Lung (tissue), 11 donors: ENCODE measurements at regions not wholly inside any gene's neighbourhood (a gene's known extent, or its start where the extent isn't known, plus 50 kb on each side); places are given as distances from the start of the nearest gene placed in this dataset.

Experiments used
- ATAC-seq: fragments of 200-7000 bp; cut with Tn5 transposase; one replicate; pipeline ENCODE4 v1.9.1; 2020; ENCODE audit warnings: moderate number of reproducible peaks; ENCODE audit not compliant: insufficient read depth, low FRiP score
- DNase-seq, 3 donors: peaks; one replicate each; pipeline ENCODE4 v3.0.0-alpha.2; 2013 to 2017
- H3K27ac ChIP-seq, 2 donors: one replicate each; pipeline ENCODE4 v1.5.1; 2013; ENCODE audit warnings: mild to moderate bottlenecking in 2 of 2, moderate library complexity in 2 of 2, control low read depth in 1 of 2, inconsistent platforms in 1 of 2, low read depth in 1 of 2, low read length in 1 of 2
- H3K27me3 ChIP-seq, 3 donors: one replicate each; pipeline ENCODE4 v1.5.1; 2013; ENCODE audit warnings: low read length in 2 of 3; ENCODE audit not compliant: control insufficient read depth in 3 of 3, insufficient read depth in 3 of 3
- H3K36me3 ChIP-seq, 4 donors: one replicate each; pipeline ENCODE4 v1.5.1; 2013; ENCODE audit warnings: low read length in 4 of 4, mild to moderate bottlenecking in 1 of 4, moderate library complexity in 1 of 4; ENCODE audit not compliant: control insufficient read depth in 4 of 4, insufficient read depth in 4 of 4
- H3K4me1 ChIP-seq, 5 donors: one replicate each; pipeline ENCODE4 v1.5.1; 2013; ENCODE audit warnings: low read length in 5 of 5, mild to moderate bottlenecking in 2 of 5, moderate library complexity in 1 of 5; ENCODE audit not compliant: control insufficient read depth in 5 of 5, insufficient read depth in 5 of 5
- H3K4me3 ChIP-seq: one replicate; pipeline ENCODE4 v1.5.1; 2013; ENCODE audit warnings: mild to moderate bottlenecking, control low read depth, moderate library complexity
- H3K9ac ChIP-seq, 2 donors: one replicate each; pipeline ENCODE4 v1.5.1; 2013; ENCODE audit warnings: low read length in 2 of 2, control low read depth in 1 of 2; ENCODE audit not compliant: insufficient read depth in 1 of 2
- H3K9me3 ChIP-seq, 4 donors: one replicate each; pipeline ENCODE4 v1.5.1; 2013; ENCODE audit warnings: low read length in 3 of 4, mild to moderate bottlenecking in 1 of 4, moderate library complexity in 1 of 4; ENCODE audit not compliant: control insufficient read depth in 4 of 4, insufficient read depth in 3 of 4
- CTCF ChIP-seq: IDR thresholded peaks from 2 replicates; pipeline ENCODE4 v1.5.1; 2012; ENCODE audit warnings: mild to moderate bottlenecking; ENCODE audit errors: control extremely low read depth, extremely low read depth
- WGBS, 2 donors: extraction: QIAGEN DNeasy Blood & Tissue Kit; methylation state at CpG; one replicate each; pipeline ENCODE4 v1.1.7; 2013; 5-methylcytosine and 5-hydroxymethylcytosine counted together
- donor health status: control.
- donor health status: control.
- donor health status: Bipolar disorder and iron deficiency.
- donor health status: healthy.
- donor health status: DM: yes; HTN: yes; CAD: no.

GRCh38 chr5:28156981-28157380, 1118.6 kb upstream of the CDH9 start:
- H3K27me3 ChIP-seq = no peaks in the 10 kb centered on the region
- 83 to 90% methylated on average over 6 of the region's 6 CpGs for WGBS, 2 donors
- H3K4me1 ChIP-seq = no peaks in the 10 kb centered on the region
- no peak overlapping the region for H3K27ac ChIP-seq
- no peak overlapping the region for H3K4me3 ChIP-seq
- ATAC-seq (no peak), DNase-seq (no peak)
- H3K9ac ChIP-seq = no peak overlapping the region
- no peak for TF ChIP-seq CTCF
- peaks cover 0 to 2% (median 0%) of the 10 kb centered on the region in 4 donors for H3K9me3 ChIP-seq
- no peaks in the 10 kb centered on the region for H3K36me3 ChIP-seq

GRCh38 chr5:28143519-28143918, 1105.1 kb upstream of the CDH9 start:
- no peaks in the 10 kb centered on the region for H3K9me3 ChIP-seq
- no peaks in the 10 kb centered on the region for H3K27me3 ChIP-seq
- no peaks in the 10 kb centered on the region for H3K36me3 ChIP-seq
- H3K4me3 ChIP-seq = no peak overlapping the region
- H3K9ac ChIP-seq = no peak overlapping the region
- no peak for TF ChIP-seq CTCF
- no peak for DNase-seq
- 94 to 95% methylated on average over 1 of the region's 1 CpG for WGBS, 2 donors
- H3K27ac ChIP-seq = no peak overlapping the region
- ATAC-seq = no peak
- H3K4me1 ChIP-seq = no peaks in the 10 kb centered on the region

GRCh38 chr5:28132151-28132550, 1093.8 kb upstream of the CDH9 start:
- Histone ChIP-seq H3K36me3 (no peaks in the 10 kb centered on the region), H3K9ac (no peak overlapping the region), H3K4me1 (no peaks in the 10 kb centered on the region), H3K27me3 (no peaks in the 10 kb centered on the region), H3K27ac (no peak overlapping the region), H3K9me3 (peaks cover 0 to 4% (median 0%) of the 10 kb centered on the region in 4 donors), H3K4me3 (no peak overlapping the region)
- TF ChIP-seq CTCF = no peak
- 47 to 64% methylated on average over 1 of the region's 1 CpG for WGBS, 2 donors
- DNase-seq (no peak), ATAC-seq (no peak)

- Histone ChIP-seq H3K9ac (no peak overlapping the region), H3K36me3 (no peaks in the 10 kb centered on the region), H3K27ac (no peak overlapping the region), H3K9me3 (peaks cover 0 to 6% (median 0%) of the 10 kb centered on the region in 4 donors), H3K4me1 (no peaks in the 10 kb centered on the region), H3K27me3 (no peaks in the 10 kb centered on the region), H3K4me3 (no peak overlapping the region)
- TF ChIP-seq CTCF = no peak
- DNase-seq (no peak), ATAC-seq (no peak)
These were observed 1079.3 kb upstream of the CDH9 start for GRCh38 chr5:28117691-28118090.
